NCI-H1930 (cell line): ENCODE measurements at regions not wholly inside any gene's neighbourhood (a gene's known extent, or its start where the extent isn't known, plus 50 kb on each side); places are given as distances from the start of the nearest gene placed in this dataset.
"Not testable (repeated sequence)": the region's sequence is repeated elsewhere in the genome, so short reads cannot be mapped to it uniquely, and the experiment has no call there.

ENCODE experiments used
- DNase-seq, 2 experiments: peaks; one replicate each; lab custom pipeline; 2025; lab: John Stamatoyannopoulos, UW

- no peak for DNase-seq
These were observed 115.0 kb upstream of the USP25 start for GRCh38 chr21:15614766-15615165.

- DNase-seq = no peak
These were observed 112.8 kb upstream of the USP25 start for GRCh38 chr21:15616864-15617574.

GRCh38 chr21:15617964-15618363 is 111.8 kb upstream of the USP25 start:
- no peak for DNase-seq

- no peak for DNase-seq
These were observed 108.9 kb upstream of the USP25 start for GRCh38 chr21:15620892-15621291.

- DNase-seq = no peak
These were observed 105.1 kb upstream of the USP25 start for GRCh38 chr21:15624646-15625045.

GRCh38 chr21:15625363-15625762 is 104.4 kb upstream of the USP25 start:
- no peak for DNase-seq

- DNase-seq = no peak
These were observed 103.8 kb upstream of the USP25 start for GRCh38 chr21:15626031-15626430.

- DNase-seq = no peak
These were observed 102.8 kb upstream of the USP25 start for GRCh38 chr21:15627011-15627410.

GRCh38 chr21:15627823-15628222 is 102.0 kb upstream of the USP25 start:
- no peak for DNase-seq

- no peak for DNase-seq
These were observed 98.4 kb upstream of the USP25 start for GRCh38 chr21:15631342-15631741.

GRCh38 chr21:15634541-15634940 is 95.2 kb upstream of the USP25 start:
- DNase-seq = not testable (repeated sequence)

- DNase-seq = no peak
These were observed 90.8 kb upstream of the USP25 start for GRCh38 chr21:15638856-15639549.

GRCh38 chr21:15640113-15640512 is 89.7 kb upstream of the USP25 start:
- not testable (repeated sequence) for DNase-seq

GRCh38 chr21:15644489-15644888 is 85.3 kb upstream of the USP25 start:
- DNase-seq = no peak

- DNase-seq = no peak
These were observed 84.0 kb upstream of the USP25 start for GRCh38 chr21:15645830-15646229.

GRCh38 chr21:15650735-15651134 is 79.0 kb upstream of the USP25 start:
- DNase-seq = no peak

- DNase-seq = no peak
These were observed 78.6 kb upstream of the USP25 start for GRCh38 chr21:15651172-15651571.

- no peak for DNase-seq
These were observed 76.1 kb upstream of the USP25 start for GRCh38 chr21:15653710-15654109.

- DNase-seq = no peak
These were observed 75.6 kb upstream of the USP25 start for GRCh38 chr21:15654171-15654570.

GRCh38 chr21:15659753-15660422 is 69.9 kb upstream of the USP25 start:
- DNase-seq = no peak

- DNase-seq = no peak
These were observed 69.4 kb upstream of the USP25 start for GRCh38 chr21:15660423-15660804.

- DNase-seq = no peak
These were observed 62.8 kb upstream of the USP25 start for GRCh38 chr21:15667010-15667409.

- DNase-seq = no peak
These were observed 62.0 kb upstream of the USP25 start for GRCh38 chr21:15667819-15668218.
